ENCODE measurements at regions not wholly inside any gene's neighbourhood (a gene's known extent, or its start where the extent isn't known, plus 50 kb on each side); places are given as distances from the start of the nearest gene placed in this dataset.

GRCh38 chr3:99167071-99167470 lies 265.6 kb upstream of the DCBLD2 start:
- H3K9ac ChIP-seq (ENCODE audit: insufficient read depth, low read depth, low read length), result no peak overlapping the region
- no peaks in the 10 kb centered on the region for H3K27me3 ChIP-seq (ENCODE audit: control insufficient read depth in 1 of 2, insufficient read depth in 2 of 2, low read length in 2 of 2)
- POLR2A ChIA-PET, result no interaction called here
- H4K20me1 ChIP-seq (ENCODE audit: insufficient read depth, low read length), result no peaks in the 10 kb centered on the region
- no peak overlapping the region for H3K4me2 ChIP-seq (ENCODE audit: low read depth, low read length)
- no peaks in the 10 kb centered on the region for H3K36me3 ChIP-seq (replicated peaks in 1 of 2; ENCODE audit: control insufficient read depth in 1 of 2, insufficient read depth in 2 of 2, low read length in 2 of 2)
- intact Hi-C loops (cut with micrococcal nuclease; ENCODE audit: unreplicated experiment), result no loop called here
- FAIRE-seq (no peak), DNase-seq (ENCODE audit: low spot score) (no peak), ATAC-seq (no peak)
- no peaks in the 10 kb centered on the region for H3K4me1 ChIP-seq (ENCODE audit: insufficient read depth, low read length)
- no peak for TF ChIP-seq ZNF350 (CRISPR knock-in tag; IDR thresholded peaks at IDR 0.05; ENCODE audit: borderline replicate concordance, low read depth)
- in situ Hi-C loops (cut with HindIII; ENCODE audit: extremely low pct_ligation_motif_present, low pct_unique_long_range_greater_than_20kb), result no loop called here
- no peak overlapping the region for H3K4me3 ChIP-seq (replicated peaks in 1 of 3; ENCODE audit: insufficient read depth in 1 of 3, low read depth in 2 of 3, low read length in 3 of 3)
- H3K79me2 ChIP-seq (ENCODE audit: insufficient read depth, low read length), result no peaks in the 10 kb centered on the region
- CTCF ChIA-PET (ENCODE audit: low intra/inter-chr PET ratio, low total read pairs), result no interaction called here
- no peak overlapping the region for H3K27ac ChIP-seq (ENCODE audit: extremely low read length, insufficient read depth, low read length)
- BruUV-seq (replicated peaks), result no TSS peak
- H3K9me3 ChIP-seq (ENCODE audit: low read length), result no peaks in the 10 kb centered on the region
- no peak overlapping the region for H2AFZ ChIP-seq (ENCODE audit: low read length)

GRCh38 chr3:99163314-99163713 lies 261.8 kb upstream of the DCBLD2 start:
- Histone ChIP-seq H3K9ac (ENCODE audit: insufficient read depth, low read depth, low read length) (no peak overlapping the region), H2AFZ (ENCODE audit: low read length) (no peak overlapping the region), H3K9me3 (ENCODE audit: low read length) (peaks cover 19% of the 10 kb centered on the region), H3K27me3 (ENCODE audit: control insufficient read depth in 1 of 2, insufficient read depth in 2 of 2, low read length in 2 of 2) (no peaks in the 10 kb centered on the region), H3K27ac (ENCODE audit: extremely low read length, insufficient read depth, low read length) (no peak overlapping the region), H4K20me1 (ENCODE audit: insufficient read depth, low read length) (no peaks in the 10 kb centered on the region), H3K4me2 (ENCODE audit: low read depth, low read length) (no peak overlapping the region), H3K36me3 (replicated peaks in 1 of 2; ENCODE audit: control insufficient read depth in 1 of 2, insufficient read depth in 2 of 2, low read length in 2 of 2) (no peaks in the 10 kb centered on the region), H3K4me1 (ENCODE audit: insufficient read depth, low read length) (no peaks in the 10 kb centered on the region), H3K4me3 (replicated peaks in 1 of 3; ENCODE audit: insufficient read depth in 1 of 3, low read depth in 2 of 3, low read length in 3 of 3) (no peak overlapping the region), H3K79me2 (ENCODE audit: insufficient read depth, low read length) (no peaks in the 10 kb centered on the region)
- BruUV-seq (replicated peaks), result no TSS peak
- 0% methylated on average over 3 of the region's 3 CpGs for WGBS (ENCODE audit: low lambda C conversion rate)
- ATAC-seq (no peak), FAIRE-seq (no peak), DNase-seq (ENCODE audit: low spot score) (no peak)
- CTCF ChIA-PET (ENCODE audit: low intra/inter-chr PET ratio, low total read pairs), result no interaction called here
- in situ Hi-C loops (cut with HindIII; ENCODE audit: extremely low pct_ligation_motif_present, low pct_unique_long_range_greater_than_20kb) (no loop called here), intact Hi-C loops (cut with micrococcal nuclease; ENCODE audit: unreplicated experiment) (no loop called here)
- POLR2A ChIA-PET, result no interaction called here
- no peak for TF ChIP-seq TCF7 (IDR thresholded peaks at IDR 0.05; ENCODE audit: low read depth)
- no peak for TF ChIP-seq XRCC5 (optimal IDR thresholded peaks at IDR 0.05; ENCODE audit: low read length)
- no peak for TF ChIP-seq HNRNPK (IDR thresholded peaks at IDR 0.05; ENCODE audit: low read depth, low read length, poor library complexity, severe bottlenecking)
- no peak for TF ChIP-seq THAP9 (CRISPR knock-in tag; IDR thresholded peaks at IDR 0.05; ENCODE audit: borderline replicate concordance)
- TF ChIP-seq SYNCRIP (IDR thresholded peaks at IDR 0.05; ENCODE audit: insufficient read depth, low read depth, low read length), result no peak
- no peak for TF ChIP-seq NR2F6 (IDR thresholded peaks at IDR 0.05)
- no peak for TF ChIP-seq NR2F6 (CRISPR knock-in tag; IDR thresholded peaks at IDR 0.05)
- TF ChIP-seq ZNF691 (CRISPR knock-in tag; IDR thresholded peaks at IDR 0.05; ENCODE audit: borderline replicate concordance, low read depth), result no peak
- TF ChIP-seq MAFF (IDR thresholded peaks at IDR 0.05; ENCODE audit: low read depth, low read length), result no peak
- TF ChIP-seq HOXA7 (CRISPR knock-in tag; IDR thresholded peaks at IDR 0.05), result no peak
- TF ChIP-seq ZNF251 (CRISPR knock-in tag; IDR thresholded peaks at IDR 0.05), result no peak
- TF ChIP-seq ZNF20 (CRISPR knock-in tag; IDR thresholded peaks at IDR 0.05), result no peak
- no peak for TF ChIP-seq POLR2AphosphoS5 (IDR thresholded peaks at IDR 0.05; ENCODE audit: low read depth, low read length)
- no peak for TF ChIP-seq DZIP1 (CRISPR knock-in tag; IDR thresholded peaks at IDR 0.05)

All from HepG2 (cell line).